HG02938 (cell line): ENCODE measurements at regions not wholly inside any gene's neighbourhood (a gene's known extent, or its start where the extent isn't known, plus 50 kb on each side); places are given as distances from the start of the nearest gene placed in this dataset.

Experiments used
- ATAC-seq: cut with Tn5 transposase; IDR thresholded peaks from one replicate; pipeline ENCODE4 v1.9.1; 2021; ENCODE audit warnings: mild to moderate bottlenecking, moderate library complexity; ENCODE audit not compliant: unreplicated experiment

DNA sequence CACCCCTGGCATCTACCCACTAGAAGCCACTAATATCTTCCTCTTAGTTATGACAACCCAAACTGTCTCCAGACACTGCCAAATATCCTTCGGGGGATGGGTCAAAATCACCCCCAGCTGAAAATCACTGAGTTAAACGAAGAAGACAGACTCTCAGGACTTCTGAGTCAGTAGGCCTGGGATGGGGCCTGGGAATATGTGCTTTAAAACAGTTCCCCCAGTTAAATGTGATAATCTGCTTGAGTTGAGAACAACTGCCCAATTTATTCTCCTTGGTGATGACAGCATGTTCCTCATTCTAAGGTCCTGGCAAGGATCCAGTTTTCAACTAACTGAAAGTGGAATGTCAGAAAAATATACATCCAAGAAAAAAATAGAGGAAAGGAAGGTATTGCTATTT, 52.4 kb downstream of the CBLL2 start:
- ATAC-seq = no peak

- no peak for ATAC-seq
Observed at GRCh38 chrX:22329783-22330182, 57.1 kb downstream of the CBLL2 start.

GRCh38 chrX:22338740-22339139, 66.0 kb downstream of the CBLL2 start:
- ATAC-seq = no peak

GRCh38 chrX:22339459-22339858, 66.7 kb downstream of the CBLL2 start:
- ATAC-seq = no peak

- ATAC-seq = no peak
Observed at GRCh38 chrX:22340022-22340616, 67.4 kb downstream of the CBLL2 start.

- ATAC-seq = no peak
Observed at GRCh38 chrX:22343192-22343591, 70.5 kb downstream of the CBLL2 start.

DNA sequence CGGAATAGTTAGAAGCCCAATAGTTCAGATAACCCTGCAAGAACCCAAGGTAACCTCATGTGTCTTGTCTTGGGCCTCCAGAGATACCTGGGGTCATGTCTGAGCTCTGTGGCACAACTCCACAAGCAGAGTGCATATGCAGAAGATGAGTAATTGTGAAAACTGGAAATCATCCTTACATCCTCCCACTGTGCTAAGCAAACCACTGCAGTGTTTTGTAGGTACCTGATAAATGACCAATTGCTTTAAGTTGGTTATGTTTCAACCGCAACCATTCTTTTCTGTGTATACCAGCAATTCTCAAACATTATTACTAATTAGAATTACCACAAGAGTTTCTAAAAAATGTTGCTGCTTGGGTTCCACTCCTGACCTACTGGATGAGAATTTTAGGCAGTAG, 73.2 kb downstream of the CBLL2 start:
- ATAC-seq = peak; percentile 83

DNA sequence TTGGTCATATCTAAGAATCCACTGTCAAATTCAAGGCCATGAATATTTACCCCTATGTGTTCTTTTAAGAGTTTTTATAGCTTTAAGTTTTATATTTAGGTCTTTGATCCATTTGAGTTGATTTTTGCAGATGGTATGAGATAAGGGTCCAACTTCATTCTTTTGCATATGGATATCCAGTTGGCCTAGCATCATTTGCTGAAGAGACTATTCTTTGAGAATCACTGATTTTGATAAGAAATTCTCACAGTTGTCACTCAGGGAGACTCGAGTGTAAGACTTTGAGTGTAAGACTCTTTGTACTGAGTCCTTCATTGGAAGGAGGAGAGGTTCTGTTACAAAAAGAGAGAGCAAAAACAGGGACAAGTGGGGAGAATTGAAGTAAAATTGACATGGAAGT, 74.8 kb downstream of the CBLL2 start:
- no peak for ATAC-seq

DNA sequence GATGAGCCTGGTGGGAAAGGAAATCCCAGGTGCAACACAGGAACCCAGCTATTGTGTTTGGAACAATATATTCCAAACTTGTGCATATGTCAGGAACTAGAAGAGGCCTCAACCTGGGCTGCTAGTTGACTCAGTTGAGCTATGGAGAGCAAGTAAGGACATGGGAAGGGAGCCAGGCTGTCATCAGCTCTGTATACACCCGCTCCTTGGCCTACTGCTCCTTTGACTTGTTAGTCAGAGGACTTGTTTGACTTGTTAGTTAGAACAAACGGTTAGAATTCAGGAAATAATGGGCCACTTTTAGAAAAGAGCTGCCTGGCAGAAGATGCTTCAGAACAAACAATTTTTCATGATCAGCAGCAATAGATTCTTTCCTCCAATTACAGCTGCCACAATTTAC, 76.4 kb downstream of the CBLL2 start:
- no peak for ATAC-seq

DNA sequence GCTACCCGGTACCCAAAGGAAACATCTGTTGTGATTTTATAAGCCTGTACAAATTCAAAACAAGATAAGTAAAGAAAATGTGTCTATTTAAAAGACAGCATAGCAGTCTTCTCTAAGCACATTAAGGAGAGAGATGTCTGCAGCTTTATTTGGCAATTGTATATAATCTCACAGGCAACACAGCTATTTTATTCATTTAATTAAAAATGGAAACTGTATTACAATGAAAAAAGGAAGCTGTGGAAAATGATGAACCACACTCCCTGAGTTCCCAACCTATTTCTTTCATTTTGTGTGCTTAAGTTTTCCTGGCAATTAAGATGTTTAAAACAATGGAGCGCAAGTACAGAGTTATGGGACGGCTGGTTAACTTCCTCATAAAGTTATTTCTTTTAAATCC, 78.4 kb downstream of the CBLL2 start:
- no peak for ATAC-seq

DNA sequence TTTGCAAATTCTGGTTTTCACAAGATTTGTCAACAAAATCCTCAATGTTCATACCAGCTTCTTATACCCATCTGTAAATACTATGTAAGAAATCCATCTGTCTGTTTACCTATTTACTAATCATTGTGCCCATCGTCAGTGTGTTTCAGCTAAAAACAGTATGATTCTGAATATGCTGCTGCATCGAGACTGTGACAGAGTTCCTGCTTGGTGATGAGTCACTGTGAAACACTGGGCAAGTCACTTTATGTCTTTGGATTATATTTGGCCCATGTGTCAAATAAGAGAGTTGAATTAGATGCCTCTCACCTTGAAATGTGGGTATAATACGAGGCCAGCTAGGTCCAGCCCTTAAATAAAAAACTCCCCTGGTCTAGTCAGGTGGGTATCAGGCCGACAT, 79.3 kb downstream of the CBLL2 start:
- ATAC-seq = no peak

GRCh38 chrX:22357621-22358020, 84.9 kb downstream of the CBLL2 start:
- no peak for ATAC-seq

GRCh38 chrX:22360129-22360528, 87.4 kb downstream of the CBLL2 start:
- no peak for ATAC-seq

GRCh38 chrX:22365460-22365859, 92.7 kb downstream of the CBLL2 start:
- no peak for ATAC-seq

DNA sequence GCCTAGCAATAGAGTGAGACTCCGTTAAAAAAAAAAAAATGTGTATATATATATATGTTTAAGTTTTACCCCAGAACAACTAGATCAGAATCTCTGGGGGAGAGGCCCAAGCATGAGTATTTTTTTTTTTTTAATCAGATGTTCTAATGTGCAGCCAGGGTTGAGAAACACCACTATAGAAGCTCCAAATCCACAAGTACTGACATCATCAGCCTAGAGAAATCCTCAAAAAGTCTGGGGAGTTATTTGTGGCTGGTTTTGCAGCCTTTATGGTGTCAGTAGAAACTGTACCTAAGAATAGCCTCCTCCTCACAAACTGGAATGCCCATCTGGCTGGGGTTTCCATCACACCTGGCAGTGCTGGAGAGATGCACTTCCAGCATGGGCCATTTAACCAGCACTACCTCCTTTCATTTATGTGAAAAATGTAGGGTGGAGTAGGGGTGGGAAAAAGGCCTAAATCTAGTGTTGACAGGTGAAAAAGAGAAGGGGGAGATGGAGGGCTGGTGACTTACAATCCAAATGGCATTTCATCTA, 93.5 kb downstream of the CBLL2 start:
- ATAC-seq = no peak

DNA sequence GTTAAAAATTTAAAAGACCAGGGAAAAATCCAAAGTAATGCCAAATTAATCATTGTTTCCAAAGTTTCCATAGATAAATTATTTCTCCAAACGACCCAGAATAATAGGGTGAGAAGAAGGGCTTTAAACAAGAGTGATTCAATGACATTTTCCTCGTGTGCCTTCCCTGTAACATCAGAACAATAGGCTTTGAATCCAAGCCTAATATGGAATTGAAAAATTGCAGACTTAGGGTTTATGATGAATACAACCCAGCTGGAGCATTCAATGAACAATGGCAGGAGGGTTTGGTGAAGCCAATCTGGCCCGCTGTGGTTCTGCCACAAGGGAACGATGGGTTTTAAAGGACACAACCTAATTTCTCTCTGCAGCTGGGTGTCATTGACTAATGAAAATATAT, 94.2 kb downstream of the CBLL2 start:
- ATAC-seq = no peak

DNA sequence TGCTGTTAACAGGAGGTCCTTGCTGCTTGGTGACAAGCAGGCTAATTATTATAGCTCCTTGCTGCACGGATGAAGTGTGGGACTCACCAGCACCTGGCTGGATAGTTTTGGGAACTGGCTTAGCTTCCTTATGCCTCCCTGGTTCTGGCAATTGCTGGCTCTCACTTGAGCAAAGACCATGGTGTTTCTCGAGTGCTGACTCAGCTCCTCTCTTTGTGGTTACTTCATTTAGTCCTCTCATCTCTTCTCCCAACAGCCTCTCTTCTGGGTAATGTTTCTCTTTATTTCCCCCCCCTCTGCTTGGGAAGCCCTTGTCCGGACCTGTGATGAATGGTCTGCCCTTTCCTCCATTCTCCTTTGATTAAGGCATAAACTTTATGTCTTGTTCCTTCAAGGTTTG, 100.4 kb downstream of the CBLL2 start:
- ATAC-seq = no peak

DNA sequence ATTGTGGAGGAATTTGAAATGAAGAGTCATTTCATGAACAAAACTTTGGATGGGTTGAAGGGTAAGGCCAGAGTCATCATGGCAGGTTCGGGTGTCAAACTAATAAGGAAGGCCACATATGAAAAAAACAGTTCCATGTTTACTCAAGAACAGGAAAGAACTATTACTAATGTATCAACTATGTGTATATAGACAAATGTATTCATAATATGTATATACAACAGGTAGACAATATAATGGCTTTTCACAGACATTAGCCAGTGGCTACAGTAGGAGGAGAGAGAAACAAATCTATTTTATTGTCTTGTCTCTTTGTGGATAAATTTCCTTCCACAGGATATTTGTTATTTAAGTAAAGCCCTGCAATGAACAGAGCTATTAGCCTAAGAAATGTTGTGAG, 101.1 kb downstream of the CBLL2 start:
- ATAC-seq = no peak

- no peak for ATAC-seq
Observed at GRCh38 chrX:22376369-22376768, 103.7 kb downstream of the CBLL2 start.

- ATAC-seq = no peak
Observed at GRCh38 chrX:22378296-22378695, 105.6 kb downstream of the CBLL2 start.

GRCh38 chrX:22383988-22384387, 111.3 kb downstream of the CBLL2 start:
- no peak for ATAC-seq

DNA sequence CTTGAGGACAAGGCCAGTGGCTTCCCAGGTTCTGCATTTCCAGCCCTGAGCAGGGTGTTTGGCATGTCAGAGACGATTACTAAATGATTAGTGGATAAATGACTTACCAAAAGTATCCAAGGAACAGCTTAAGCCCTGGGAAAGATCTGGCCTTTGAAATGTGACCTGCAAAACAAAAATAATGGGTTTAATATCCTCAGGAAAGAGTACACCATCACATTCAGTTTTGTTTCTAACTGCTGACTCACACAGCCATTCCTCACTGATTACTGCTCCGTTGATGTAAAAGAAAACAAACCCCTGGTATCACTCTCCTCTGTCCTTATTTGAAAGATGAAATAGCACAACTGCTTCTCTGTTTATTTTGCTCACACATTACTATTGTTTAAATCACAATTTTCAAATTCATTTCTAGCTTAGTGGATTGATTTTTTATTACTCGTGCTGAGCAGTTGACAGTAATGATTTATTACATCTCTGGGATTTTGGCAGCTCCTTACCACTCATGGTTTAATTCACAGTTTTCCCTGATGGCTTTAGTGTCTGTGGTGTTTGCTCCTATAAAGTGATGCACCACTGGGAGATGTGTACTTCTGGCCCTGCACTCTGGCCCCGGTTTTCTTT, 117.0 kb downstream of the CBLL2 start:
- ATAC-seq = no peak
